HG02763 (cell line): ENCODE measurements at regions not wholly inside any gene's neighbourhood (a gene's known extent, or its start where the extent isn't known, plus 50 kb on each side); places are given as distances from the start of the nearest gene placed in this dataset.

ENCODE experiments used
- ATAC-seq: cut with Tn5 transposase; IDR thresholded peaks from one replicate; pipeline ENCODE4 v1.9.1; 2021; ENCODE audit warnings: mild to moderate bottlenecking, moderate library complexity; ENCODE audit not compliant: unreplicated experiment

- no peak for ATAC-seq
Measured at GRCh38 chr6:164188861-164189260, 774.3 kb downstream of the QKI start.

GRCh38 chr6:164185471-164185871 lies 771.0 kb downstream of the QKI start:
- no peak for ATAC-seq

DNA sequence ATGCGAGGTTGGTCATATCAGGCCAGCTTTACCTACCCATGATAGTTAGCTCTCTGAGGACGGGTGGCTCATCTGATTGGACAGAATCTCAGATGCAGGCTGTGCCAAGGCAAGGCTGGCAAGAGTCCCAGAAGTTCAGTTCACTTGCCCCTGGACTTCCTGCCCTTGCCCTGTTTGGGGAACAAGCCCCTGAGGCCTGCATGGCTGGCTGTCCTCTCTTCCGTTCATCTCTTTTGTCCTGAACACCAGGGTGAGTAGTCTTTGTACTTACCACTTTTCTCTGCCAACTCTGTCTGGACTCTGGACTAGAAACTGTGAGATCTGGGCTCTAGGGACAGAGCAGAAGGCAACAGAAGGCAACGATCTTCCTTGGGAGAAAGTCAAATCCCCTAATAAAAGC lies 769.9 kb downstream of the QKI start:
- ATAC-seq: no peak

GRCh38 chr6:164183556-164184123 lies 769.1 kb downstream of the QKI start:
- ATAC-seq: no peak

GRCh38 chr6:164178679-164179332 lies 764.3 kb downstream of the QKI start:
- no peak for ATAC-seq

DNA sequence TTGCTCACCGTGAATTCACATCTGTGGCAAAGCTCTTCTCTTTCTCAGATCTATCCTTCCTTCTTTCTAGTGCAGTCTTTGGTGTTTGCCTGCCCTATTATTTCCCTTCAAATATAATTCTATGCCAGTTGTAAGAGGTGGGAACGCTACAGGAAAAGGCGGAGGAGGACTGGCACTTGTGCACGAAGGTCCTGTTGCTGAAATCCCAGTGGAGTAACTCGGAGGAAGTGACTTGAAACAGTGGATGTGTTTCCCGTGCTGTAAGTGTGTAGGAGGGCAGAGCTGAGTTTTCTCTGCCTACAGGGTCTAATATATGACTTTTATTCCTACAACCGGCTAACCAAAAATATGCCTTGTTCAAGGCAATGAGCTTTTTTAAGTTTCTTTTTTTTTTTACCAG lies 754.8 kb downstream of the QKI start:
- no peak for ATAC-seq

GRCh38 chr6:164168595-164168994 lies 754.1 kb downstream of the QKI start:
- ATAC-seq: no peak

GRCh38 chr6:164167873-164168405 lies 753.4 kb downstream of the QKI start:
- no peak for ATAC-seq

DNA sequence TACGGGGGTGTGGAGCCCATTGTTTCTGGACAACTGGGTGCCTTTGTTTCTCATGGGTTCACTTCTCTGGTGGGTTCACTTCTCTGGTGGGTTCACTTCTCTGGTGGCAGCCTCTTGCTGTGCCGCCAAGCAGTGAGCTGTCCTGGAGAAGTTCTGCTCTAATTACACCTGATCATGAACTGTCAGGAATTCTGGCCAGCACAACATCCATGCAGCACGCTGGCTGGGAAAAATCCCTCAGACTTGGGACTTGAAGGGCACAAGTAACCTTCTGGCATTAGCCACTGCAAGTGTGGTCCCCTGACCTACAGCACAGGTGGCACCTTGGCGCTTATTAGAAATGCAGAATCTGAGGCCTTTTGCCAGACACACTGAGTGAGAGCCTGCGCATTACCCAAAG lies 752.5 kb downstream of the QKI start:
- ATAC-seq: no peak

DNA sequence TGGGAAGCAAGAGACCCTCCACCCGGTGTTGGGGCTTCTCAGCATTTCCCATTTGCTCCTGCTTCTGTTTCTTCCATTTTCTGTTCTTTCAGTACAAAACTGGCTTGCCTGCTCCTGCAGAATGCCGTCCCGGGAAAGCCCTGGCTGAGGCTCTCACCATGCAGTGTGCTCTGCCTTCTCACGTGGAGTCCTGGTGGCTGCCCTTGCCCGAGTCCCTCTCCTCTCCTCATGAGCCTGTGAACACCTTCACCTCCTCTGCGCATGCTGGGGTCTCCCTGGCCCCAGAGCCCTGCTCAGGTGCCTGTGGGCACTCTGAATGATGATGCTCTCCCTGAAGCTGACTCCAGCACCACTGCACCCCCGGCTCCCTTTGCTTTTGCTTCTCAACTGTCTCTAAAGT lies 752.0 kb downstream of the QKI start:
- ATAC-seq: no peak

DNA sequence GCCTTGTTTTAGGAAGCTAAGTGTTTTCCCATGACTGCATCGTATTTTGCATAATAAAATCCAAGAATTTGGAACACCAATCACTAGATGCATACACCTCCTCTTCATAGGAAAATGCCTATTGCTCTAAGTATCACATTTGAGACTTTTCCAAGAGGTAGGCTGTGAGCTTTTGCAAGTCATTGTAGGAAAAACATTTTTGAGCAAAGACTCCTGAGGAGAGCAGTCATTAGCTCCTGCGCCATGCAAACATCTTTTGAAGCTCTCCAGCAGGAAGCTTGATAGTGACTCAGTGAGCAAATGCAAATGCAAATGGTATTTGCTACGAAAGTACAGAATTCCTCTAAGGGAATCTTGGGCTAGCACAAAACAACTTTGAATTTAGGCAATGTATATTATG lies 750.4 kb downstream of the QKI start:
- ATAC-seq: no peak

DNA sequence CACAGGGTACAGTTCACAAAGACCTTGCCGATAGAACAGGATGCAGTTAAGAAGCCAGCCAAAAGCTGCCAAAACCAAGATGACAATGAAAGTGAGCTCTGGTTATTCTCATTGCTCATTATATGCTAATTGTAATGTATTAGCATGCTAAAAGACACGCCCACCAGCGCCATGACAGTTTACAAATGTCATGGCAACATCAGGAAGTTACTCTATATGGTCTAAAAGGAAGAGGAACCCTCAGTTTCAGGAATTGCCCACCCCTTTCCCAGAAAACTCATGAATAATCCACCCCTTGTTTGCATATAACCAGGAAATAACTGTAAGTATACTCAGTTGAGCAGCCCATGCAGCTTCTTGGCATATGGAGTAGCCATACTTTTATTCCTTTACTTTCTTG lies 748.7 kb downstream of the QKI start:
- no peak for ATAC-seq

DNA sequence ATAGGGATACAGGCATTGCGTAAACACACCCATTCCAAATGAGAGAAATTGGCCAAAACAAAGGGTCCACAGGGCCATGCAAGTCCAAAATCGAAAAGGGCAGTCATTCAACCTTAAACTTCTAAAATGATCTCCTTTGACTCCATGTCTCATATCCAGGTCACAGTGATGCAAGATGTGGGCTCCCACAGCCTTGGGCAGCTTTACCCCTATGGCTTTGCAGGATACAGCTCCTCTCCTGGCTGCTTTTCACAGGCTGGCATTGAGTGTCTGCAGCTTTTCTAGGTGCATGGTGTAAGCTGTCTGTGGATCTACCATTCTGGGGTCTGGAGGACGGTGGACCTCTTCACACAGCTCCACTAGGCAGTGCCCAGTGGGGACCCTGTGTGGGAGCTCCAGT lies 744.5 kb downstream of the QKI start:
- ATAC-seq: no peak

GRCh38 chr6:164154588-164154987 lies 740.1 kb downstream of the QKI start:
- no peak for ATAC-seq

DNA sequence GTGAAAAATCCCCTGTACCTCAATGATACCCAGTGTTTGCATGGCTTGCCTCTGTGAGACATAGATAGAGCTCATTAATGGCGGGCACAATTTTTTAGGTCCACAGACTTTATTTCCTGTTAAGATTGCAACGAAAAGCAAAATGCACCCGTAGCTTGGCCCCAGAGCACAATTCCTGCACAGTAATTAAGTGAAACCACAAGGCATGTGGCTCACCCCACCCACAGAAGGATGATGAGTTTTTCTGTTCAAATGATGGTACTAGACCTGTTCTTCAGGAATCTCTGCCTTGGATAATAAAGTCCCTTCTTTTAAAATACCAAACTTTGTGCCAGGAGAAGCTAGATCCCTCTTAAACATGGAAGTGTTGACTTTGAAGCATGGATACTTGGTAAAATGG lies 738.1 kb downstream of the QKI start:
- ATAC-seq: no peak

DNA sequence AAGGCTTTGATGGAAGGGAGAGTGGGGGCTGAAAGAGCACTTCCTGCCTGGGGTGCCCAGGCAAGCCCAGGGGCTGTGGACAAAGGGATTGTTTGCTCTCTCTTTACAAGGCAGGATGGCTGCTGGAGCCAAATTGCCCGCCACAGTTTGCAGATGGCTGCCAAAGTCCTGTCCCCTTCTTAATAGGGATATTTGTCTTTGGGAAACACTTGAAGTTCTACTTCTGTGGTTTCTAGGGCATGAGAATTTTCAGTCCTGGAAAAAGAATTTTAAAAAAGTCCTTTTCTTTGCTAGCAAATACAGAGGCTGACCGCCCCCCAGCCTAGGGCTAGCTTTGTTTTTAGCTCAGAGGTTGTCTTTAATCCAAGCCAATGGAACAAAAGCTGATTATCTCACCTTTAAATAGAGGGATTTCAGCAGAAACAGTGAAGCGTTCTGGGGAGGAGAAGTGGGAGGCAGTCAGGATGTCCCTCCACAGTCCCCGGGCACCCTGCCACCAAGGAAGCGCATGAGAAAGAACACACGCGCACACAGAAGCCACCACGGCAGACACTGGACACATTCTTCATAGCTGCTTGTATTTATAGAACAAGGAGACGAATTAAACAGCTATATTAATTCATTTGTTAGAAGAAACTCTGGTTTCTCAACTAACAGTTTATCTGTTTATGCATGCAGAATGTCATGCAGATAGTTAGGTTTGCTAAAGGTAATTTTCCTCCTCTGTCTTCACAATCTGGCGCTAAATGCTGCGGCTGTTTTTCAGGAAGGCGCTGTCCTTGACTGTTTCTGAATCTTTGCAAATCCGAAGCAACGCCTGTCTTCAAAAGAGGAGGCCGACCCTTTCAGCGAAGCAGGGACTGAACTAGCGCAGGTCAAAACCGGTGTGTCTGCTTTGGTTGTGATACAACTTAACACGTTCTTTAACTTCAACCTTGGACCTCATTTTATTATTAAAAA lies 736.9 kb downstream of the QKI start:
- no peak for ATAC-seq

- no peak for ATAC-seq
Measured at GRCh38 chr6:164150232-164150631, 735.7 kb downstream of the QKI start.

- ATAC-seq: no peak
Measured at GRCh38 chr6:164148788-164149187, 734.3 kb downstream of the QKI start.

- ATAC-seq: no peak
Measured at GRCh38 chr6:164144316-164144715, 729.8 kb downstream of the QKI start.

GRCh38 chr6:164142322-164142721 lies 727.8 kb downstream of the QKI start:
- ATAC-seq: no peak

- ATAC-seq: no peak
Measured at GRCh38 chr6:164135511-164136132, 721.1 kb downstream of the QKI start.
